Epithelial cell of proximal tubule (primary cell): ENCODE measurements at regions not wholly inside any gene's neighbourhood (a gene's known extent, or its start where the extent isn't known, plus 50 kb on each side); places are given as distances from the start of the nearest gene placed in this dataset.
"Not testable (repeated sequence)": the region's sequence is repeated elsewhere in the genome, so short reads cannot be mapped to it uniquely, and the experiment has no call there.

Experiments
- DNase-seq: peaks from one replicate; pipeline ENCODE4 v3.0.0-alpha.2; 2011; ENCODE audit warnings: low read depth
- H3K4me3 ChIP-seq: 2 replicates; pipeline ENCODE4 v1.5.1; 2011; ENCODE audit warnings: low read depth, mild to moderate bottlenecking, low read length
- CTCF ChIP-seq: conservative IDR thresholded peaks from 2 replicates; pipeline ENCODE4 v1.5.1; 2012; ENCODE audit warnings: low read depth, mild to moderate bottlenecking, low read length

GRCh38 chr21:14817311-14817710, 247.5 kb downstream of the NRIP1 start:
- no peak overlapping the region for H3K4me3 ChIP-seq
- TF ChIP-seq CTCF: no peak
- no peak for DNase-seq

- TF ChIP-seq CTCF: no peak
Observed at GRCh38 chr21:14814991-14815390, 249.8 kb downstream of the NRIP1 start.

GRCh38 chr21:14814282-14814681, 250.5 kb downstream of the NRIP1 start:
- DNase-seq: no peak
- no peak overlapping the region for H3K4me3 ChIP-seq
- TF ChIP-seq CTCF: no peak

More at GRCh38 chr21:14814991-14815390, 249.8 kb downstream of the NRIP1 start:
- no peak for DNase-seq
- H3K4me3 ChIP-seq: no peak overlapping the region

GRCh38 chr21:14804170-14804569, 258.1 kb upstream of the SAMSN1 start:
- DNase-seq, H3K4me3 ChIP-seq: not testable (repeated sequence)

- no peak for DNase-seq
- TF ChIP-seq CTCF: no peak
- H3K4me3 ChIP-seq: no peak overlapping the region
Observed at GRCh38 chr21:14797543-14797942, 251.4 kb upstream of the SAMSN1 start.

- no peak for TF ChIP-seq CTCF
- no peak for DNase-seq
- no peak overlapping the region for H3K4me3 ChIP-seq
Observed at GRCh38 chr21:14787312-14787711, 241.2 kb upstream of the SAMSN1 start.

GRCh38 chr21:14785679-14786078, 239.6 kb upstream of the SAMSN1 start:
- no peak for DNase-seq
- TF ChIP-seq CTCF: no peak
- H3K4me3 ChIP-seq: no peak overlapping the region
